PFSK-1 (cell line): ENCODE measurements at regions not wholly inside any gene's neighbourhood (a gene's known extent, or its start where the extent isn't known, plus 50 kb on each side); places are given as distances from the start of the nearest gene placed in this dataset.

Experiments
- FOXP2 ChIP-seq: optimal IDR thresholded peaks from 2 replicates; pipeline ENCODE3; 2011; ENCODE audit warnings: borderline replicate concordance, control low read depth, inconsistent platforms; ENCODE audit not compliant: insufficient read depth; ENCODE audit errors: extremely low read length, extremely low read depth
- POLR2AphosphoS5 ChIP-seq: IDR thresholded peaks from 2 replicates; pipeline ENCODE4 v1.6.1; 2012; ENCODE audit warnings: low read depth, mild to moderate bottlenecking, control low read depth, low read length, moderate library complexity
- SIN3A ChIP-seq: IDR thresholded peaks from 2 replicates; pipeline ENCODE4 v1.6.1; 2012; ENCODE audit warnings: mild to moderate bottlenecking, low read length, moderate library complexity, borderline replicate concordance; ENCODE audit not compliant: insufficient read depth
- TAF1 ChIP-seq: IDR thresholded peaks from 2 replicates; pipeline ENCODE4 v1.6.1; 2012; ENCODE audit warnings: low read length, control low read depth, borderline replicate concordance; ENCODE audit not compliant: insufficient read depth
- TF ChIP-seq, protein P1 (sequence below), 2 experiments: IDR thresholded peaks; 2 replicates each; pipeline versions ENCODE4 v1.6.1 to v1.8.0; 2011 to 2012; ENCODE audit warnings: low read depth in 2 of 2, low read length in 2 of 2, control low read depth in 1 of 2, inconsistent platforms in 1 of 2, mild to moderate bottlenecking in 1 of 2, moderate library complexity in 1 of 2; ENCODE audit not compliant: insufficient read depth in 1 of 2

DNA sequence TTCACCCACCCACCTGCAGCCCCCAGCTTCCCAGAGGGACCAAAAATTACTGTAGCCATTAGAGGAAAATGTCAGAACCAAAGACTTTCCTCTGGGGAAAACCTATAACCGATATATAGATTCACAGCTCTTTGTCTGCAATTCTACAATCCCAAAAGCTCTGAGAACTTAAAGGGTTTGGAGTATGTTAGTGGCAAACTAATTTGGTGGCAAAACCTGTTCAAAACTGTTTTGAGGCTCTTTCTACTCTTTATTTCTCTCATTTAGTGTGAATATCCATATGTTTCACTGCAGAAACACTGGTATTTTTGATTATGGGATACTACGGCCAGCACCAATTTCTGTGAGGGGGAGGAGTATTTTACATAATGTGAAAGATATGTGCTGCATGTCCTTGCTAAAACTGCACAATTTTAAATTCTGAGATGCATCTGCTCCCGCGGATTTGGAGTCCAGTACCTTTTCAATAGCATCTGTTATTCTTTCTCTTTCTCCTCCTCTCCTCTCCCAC is 87.5 kb upstream of the MTNR1B start:
- TF ChIP-seq, protein P1, sequence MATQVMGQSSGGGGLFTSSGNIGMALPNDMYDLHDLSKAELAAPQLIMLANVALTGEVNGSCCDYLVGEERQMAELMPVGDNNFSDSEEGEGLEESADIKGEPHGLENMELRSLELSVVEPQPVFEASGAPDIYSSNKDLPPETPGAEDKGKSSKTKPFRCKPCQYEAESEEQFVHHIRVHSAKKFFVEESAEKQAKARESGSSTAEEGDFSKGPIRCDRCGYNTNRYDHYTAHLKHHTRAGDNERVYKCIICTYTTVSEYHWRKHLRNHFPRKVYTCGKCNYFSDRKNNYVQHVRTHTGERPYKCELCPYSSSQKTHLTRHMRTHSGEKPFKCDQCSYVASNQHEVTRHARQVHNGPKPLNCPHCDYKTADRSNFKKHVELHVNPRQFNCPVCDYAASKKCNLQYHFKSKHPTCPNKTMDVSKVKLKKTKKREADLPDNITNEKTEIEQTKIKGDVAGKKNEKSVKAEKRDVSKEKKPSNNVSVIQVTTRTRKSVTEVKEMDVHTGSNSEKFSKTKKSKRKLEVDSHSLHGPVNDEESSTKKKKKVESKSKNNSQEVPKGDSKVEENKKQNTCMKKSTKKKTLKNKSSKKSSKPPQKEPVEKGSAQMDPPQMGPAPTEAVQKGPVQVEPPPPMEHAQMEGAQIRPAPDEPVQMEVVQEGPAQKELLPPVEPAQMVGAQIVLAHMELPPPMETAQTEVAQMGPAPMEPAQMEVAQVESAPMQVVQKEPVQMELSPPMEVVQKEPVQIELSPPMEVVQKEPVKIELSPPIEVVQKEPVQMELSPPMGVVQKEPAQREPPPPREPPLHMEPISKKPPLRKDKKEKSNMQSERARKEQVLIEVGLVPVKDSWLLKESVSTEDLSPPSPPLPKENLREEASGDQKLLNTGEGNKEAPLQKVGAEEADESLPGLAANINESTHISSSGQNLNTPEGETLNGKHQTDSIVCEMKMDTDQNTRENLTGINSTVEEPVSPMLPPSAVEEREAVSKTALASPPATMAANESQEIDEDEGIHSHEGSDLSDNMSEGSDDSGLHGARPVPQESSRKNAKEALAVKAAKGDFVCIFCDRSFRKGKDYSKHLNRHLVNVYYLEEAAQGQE (IDR thresholded peaks at IDR 0.05; ENCODE audit: insufficient read depth in 1 of 2, low read depth in 2 of 2, low read length in 2 of 2): no peak
- TF ChIP-seq FOXP2: no peak
- no peak for TF ChIP-seq SIN3A
- TF ChIP-seq POLR2AphosphoS5: no peak
- TF ChIP-seq TAF1: no peak

DNA sequence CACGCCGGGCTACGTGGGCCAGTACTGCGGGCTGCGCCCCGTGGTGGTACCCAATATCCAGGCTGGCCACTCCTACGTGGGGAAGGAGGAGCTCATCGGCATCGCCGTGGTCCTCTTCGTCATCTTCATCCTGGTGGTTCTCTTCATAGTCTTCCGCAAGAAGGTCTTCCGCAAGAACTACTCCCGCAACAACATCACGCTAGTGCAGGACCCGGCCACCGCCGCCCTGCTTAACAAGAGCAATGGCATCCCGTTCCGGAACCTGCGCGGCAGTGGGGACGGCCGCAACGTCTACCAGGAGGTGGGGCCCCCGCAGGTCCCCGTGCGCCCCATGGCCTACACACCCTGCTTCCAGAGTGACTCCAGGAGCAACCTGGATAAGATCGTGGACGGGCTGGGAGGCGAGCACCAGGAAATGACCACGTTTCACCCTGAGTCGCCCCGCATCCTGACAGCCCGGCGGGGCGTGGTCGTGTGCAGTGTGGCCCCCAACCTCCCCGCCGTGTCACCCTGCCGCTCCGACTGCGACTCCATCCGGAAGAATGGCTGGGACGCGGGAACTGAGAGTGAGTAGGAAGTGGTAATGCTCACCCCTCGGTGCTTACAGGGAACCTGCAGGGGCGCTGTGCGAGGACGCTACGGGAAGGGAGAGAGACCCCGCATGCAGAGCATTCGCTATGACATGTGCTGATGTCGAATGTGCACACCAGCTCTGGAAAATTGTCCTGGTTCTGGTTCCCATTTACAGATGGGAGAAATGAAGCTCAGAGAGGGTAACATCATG is 86.4 kb upstream of the MTNR1B start:
- TF ChIP-seq SIN3A: no peak
- TF ChIP-seq FOXP2: no peak
- TF ChIP-seq TAF1: no peak
- TF ChIP-seq, protein P1 (IDR thresholded peaks at IDR 0.05; ENCODE audit: insufficient read depth in 1 of 2, low read depth in 2 of 2, low read length in 2 of 2): no peak
- TF ChIP-seq POLR2AphosphoS5: no peak

DNA sequence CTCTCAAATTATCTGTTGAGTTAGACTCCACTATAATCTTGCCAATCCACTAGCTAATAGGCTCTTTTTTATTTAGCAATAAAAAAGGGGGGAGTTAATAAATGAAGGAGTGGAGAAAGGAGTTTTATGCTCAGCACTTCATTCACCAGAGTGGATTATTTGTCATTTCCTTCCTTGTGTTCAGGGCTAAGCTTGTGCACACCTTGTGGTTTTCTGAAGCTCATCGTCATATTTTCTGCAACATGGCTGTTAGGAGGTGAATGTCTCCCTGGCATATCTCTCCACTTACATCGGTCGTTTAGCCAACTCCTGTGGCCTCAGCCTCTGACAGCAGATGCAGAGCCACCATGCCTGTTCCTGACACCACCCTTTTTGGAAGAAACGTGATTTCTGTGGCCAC is 83.9 kb upstream of the MTNR1B start:
- TF ChIP-seq FOXP2 (no peak), TAF1 (no peak), POLR2AphosphoS5 (no peak), SIN3A (no peak)
- TF ChIP-seq, protein P1 (IDR thresholded peaks at IDR 0.05; ENCODE audit: insufficient read depth in 1 of 2, low read depth in 2 of 2, low read length in 2 of 2): no peak

DNA sequence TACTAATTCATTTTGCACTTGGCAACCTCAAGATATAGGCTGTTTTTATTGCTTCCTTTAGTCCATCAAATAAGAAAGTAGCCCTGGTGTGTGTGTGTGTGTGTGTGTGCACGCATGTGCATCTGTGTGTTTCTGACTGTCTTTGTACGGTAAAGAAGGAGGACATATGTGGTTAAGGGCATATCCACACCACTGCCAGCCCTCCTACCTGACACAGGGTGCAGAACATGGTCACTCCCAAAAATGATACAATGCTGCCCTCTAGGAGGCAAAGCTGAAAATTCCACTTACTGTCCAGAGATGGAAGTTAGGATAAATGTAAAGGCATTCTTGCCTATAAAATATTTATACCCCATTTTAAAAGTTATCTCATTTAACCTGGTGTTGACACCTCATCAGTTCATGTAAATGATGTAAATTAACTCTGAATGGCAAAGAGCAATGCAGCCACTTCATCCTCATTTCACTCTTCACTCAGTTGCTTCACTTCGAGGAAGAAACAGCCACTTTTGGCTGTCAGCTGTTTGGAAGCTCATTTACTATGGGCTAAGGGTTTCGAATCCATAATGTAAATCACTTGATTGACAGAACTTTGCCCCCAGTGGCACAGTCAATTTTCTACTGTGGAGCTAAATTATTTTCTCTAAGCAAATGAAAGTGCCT is 83.1 kb upstream of the MTNR1B start:
- TF ChIP-seq FOXP2 (no peak), SIN3A (no peak), POLR2AphosphoS5 (no peak)

DNA sequence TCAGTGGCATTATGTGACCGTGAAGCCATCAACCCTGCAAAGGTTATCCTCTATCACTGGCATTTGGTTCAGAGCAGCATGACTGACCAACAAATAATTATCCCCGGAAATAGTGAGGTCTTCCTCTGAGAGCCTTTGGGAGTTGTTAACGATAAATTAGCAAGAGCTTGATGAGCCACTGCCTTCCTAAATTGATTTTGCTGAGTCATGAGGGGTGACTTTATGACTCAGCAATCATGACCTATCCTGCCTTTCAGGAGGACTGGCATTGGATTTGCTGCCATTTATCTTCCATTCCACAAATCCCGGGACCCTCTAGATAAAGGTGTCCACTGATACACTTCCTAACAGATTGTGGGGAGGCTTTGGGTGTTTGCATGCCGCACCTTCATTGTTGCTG is 80.8 kb upstream of the MTNR1B start:
- no peak for TF ChIP-seq SIN3A
- TF ChIP-seq, protein P1 (IDR thresholded peaks at IDR 0.05; ENCODE audit: insufficient read depth in 1 of 2, low read depth in 2 of 2, low read length in 2 of 2): no peak
- TF ChIP-seq POLR2AphosphoS5: no peak
- no peak for TF ChIP-seq TAF1
- no peak for TF ChIP-seq FOXP2
